Chondrocyte (in vitro differentiated cells): ENCODE measurements at regions not wholly inside any gene's neighbourhood (a gene's known extent, or its start where the extent isn't known, plus 50 kb on each side); places are given as distances from the start of the nearest gene placed in this dataset.

Experiments used
- DNase-seq: peaks from one replicate; pipeline ENCODE4 v3.0.0; 2021; ENCODE audit warnings: mixed read lengths, low spot score
- H3K27ac Mint-ChIP-seq: one replicate; pipeline ENCODE4 v1.8.0; 2021; ENCODE audit warnings: mild to moderate bottlenecking, moderate library complexity, mixed read lengths; ENCODE audit not compliant: unreplicated experiment
- H3K27me3 Mint-ChIP-seq: 2 replicates; pipeline ENCODE4 v1.8.0; 2021; ENCODE audit warnings: low read depth, mixed read lengths
- H3K36me3 Mint-ChIP-seq: 2 replicates; pipeline ENCODE4 v1.8.0; 2021; ENCODE audit warnings: low read depth, mixed read lengths
- H3K4me1 Mint-ChIP-seq: 2 replicates; pipeline ENCODE4 v1.8.0; 2021; ENCODE audit warnings: low read depth, mild to moderate bottlenecking, mixed read lengths
- H3K4me3 Mint-ChIP-seq: one replicate; pipeline ENCODE4 v1.8.0; 2021; ENCODE audit warnings: mild to moderate bottlenecking, moderate library complexity, mixed read lengths; ENCODE audit not compliant: unreplicated experiment
- H3K9me3 Mint-ChIP-seq: 2 replicates; pipeline ENCODE4 v1.8.0; 2021; ENCODE audit warnings: low read depth, mixed read lengths
- TF ChIP-seq, protein P1 (sequence below): fragments of 200-600 bp; sonication (generic); IDR thresholded peaks from 2 replicates; pipeline ENCODE4 v1.5.0; 2021; ENCODE audit warnings: antibody characterized with exemption, mild to moderate bottlenecking, moderate library complexity

DNA sequence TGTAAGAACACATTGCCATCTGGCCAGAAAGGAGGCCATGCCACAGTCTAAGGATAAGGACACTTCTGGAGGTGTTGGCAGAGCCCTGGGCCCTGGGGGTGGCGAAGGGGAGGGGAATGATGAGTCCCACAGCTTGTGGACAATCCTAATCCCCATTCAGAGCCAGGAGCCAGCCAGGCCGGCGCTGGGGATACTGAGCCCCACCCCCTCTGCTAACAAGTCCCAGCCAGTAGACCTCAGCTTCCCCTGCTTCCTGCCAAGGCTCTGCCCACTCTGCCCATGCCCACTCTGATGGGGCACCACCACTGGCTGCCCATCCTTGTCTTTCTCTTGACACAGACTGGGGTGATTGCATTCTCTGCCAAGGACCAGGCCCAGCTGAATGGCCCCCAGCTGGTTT, 71.9 kb downstream of the NAV1 start:
- peaks cover 4% of the 10 kb centered on the region for H3K36me3 Mint-ChIP-seq
- no peak for DNase-seq
- peaks cover 29% of the 10 kb centered on the region for H3K4me1 Mint-ChIP-seq
- TF ChIP-seq, protein P1, sequence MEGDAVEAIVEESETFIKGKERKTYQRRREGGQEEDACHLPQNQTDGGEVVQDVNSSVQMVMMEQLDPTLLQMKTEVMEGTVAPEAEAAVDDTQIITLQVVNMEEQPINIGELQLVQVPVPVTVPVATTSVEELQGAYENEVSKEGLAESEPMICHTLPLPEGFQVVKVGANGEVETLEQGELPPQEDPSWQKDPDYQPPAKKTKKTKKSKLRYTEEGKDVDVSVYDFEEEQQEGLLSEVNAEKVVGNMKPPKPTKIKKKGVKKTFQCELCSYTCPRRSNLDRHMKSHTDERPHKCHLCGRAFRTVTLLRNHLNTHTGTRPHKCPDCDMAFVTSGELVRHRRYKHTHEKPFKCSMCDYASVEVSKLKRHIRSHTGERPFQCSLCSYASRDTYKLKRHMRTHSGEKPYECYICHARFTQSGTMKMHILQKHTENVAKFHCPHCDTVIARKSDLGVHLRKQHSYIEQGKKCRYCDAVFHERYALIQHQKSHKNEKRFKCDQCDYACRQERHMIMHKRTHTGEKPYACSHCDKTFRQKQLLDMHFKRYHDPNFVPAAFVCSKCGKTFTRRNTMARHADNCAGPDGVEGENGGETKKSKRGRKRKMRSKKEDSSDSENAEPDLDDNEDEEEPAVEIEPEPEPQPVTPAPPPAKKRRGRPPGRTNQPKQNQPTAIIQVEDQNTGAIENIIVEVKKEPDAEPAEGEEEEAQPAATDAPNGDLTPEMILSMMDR: no peak
- no peaks in the 10 kb centered on the region for H3K9me3 Mint-ChIP-seq
- no peak overlapping the region for H3K4me3 Mint-ChIP-seq
- H3K27me3 Mint-ChIP-seq: no peaks in the 10 kb centered on the region
- no peak overlapping the region for H3K27ac Mint-ChIP-seq

DNA sequence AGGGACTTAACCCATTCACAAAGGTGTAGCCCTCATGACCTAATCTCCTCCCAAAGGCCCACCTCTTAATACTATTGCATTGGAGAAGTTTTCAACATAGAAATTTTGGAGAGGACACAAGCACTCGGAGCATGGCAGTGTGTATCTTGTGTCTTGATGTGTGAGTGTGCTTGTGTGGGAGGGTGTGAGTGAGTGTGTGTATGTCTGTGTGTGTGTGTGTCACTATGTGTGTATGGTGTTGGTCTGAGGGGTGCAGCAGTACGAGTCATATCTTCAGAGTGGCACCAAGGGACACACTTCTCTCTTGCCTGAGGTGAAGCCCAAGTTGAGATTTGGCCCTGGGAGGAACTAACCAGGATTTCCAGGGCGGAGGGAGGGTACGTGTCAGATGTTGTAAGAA, 73.7 kb downstream of the NAV1 start:
- Mint-ChIP-seq H3K9me3 (no peaks in the 10 kb centered on the region), H3K4me1 (peaks cover 25% of the 10 kb centered on the region), H3K27ac (no peak overlapping the region), H3K27me3 (no peaks in the 10 kb centered on the region), H3K4me3 (no peak overlapping the region), H3K36me3 (peaks cover 4% of the 10 kb centered on the region)
- TF ChIP-seq, protein P1: no peak
- no peak for DNase-seq

DNA sequence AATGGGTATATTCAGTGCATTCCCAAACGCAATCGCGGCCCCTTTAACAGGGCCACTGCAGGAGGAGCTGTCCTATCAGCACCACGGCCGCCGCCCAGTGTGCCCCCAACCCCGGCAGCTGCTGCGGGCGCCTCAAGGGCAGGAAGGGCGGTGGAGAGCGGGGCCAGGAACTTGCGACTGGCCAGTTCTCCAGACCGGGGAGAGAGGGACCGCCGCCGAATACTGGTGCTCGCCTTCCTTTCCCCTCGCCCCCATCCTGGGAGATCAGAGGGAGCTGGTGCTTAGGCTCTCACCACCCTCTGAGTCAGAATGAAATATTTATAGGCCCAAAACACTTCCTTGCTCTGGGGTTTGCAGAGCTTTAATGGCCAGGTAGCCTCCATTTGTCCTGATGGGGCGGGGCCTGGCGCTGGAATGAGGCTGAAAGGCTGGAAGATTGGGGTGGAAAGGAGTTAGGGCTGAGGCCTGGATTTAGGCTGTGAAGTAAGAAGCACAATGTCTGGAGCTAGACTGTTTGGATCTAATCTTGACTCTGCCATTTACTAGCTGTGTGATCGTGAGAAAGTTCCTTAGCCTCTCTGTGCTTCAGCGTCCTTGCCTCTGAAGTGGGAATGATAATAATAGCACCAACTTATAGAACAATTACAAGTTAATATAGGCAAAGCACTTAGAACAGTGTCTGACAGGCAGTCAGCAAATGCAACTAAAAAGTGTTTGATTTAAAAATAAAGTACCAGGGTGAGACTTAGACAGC, 75.5 kb downstream of the NAV1 start:
- Mint-ChIP-seq H3K9me3 (no peaks in the 10 kb centered on the region), H3K36me3 (peaks cover 4% of the 10 kb centered on the region), H3K4me1 (peaks cover 19% of the 10 kb centered on the region), H3K27me3 (no peaks in the 10 kb centered on the region), H3K27ac (no peak overlapping the region), H3K4me3 (no peak overlapping the region)
- TF ChIP-seq, protein P1: no peak
- DNase-seq: no peak

DNA sequence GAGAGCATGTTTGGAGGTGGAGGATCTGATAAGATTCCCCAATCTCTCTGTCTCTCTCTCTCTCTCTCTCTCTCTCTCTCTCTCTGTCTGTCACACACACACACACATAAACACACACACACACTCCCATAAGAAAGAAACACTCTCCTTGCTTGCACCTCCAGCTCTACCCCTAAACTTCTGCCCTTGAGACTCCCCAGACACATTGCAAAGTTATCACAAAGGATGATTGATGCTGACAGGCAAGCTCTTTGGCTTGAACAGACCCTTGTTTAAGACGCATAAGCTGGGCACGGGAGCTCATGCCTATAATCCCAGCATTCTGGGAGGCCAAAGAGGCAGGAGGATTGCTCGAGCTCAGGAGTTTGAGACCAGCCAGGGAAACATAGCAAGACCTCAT, 78.2 kb downstream of the NAV1 start:
- TF ChIP-seq, protein P1: no peak
- Mint-ChIP-seq H3K36me3 (peaks cover 2% of the 10 kb centered on the region), H3K9me3 (no peaks in the 10 kb centered on the region), H3K4me3 (no peak overlapping the region), H3K4me1 (peaks cover 32% of the 10 kb centered on the region), H3K27ac (no peak overlapping the region), H3K27me3 (no peaks in the 10 kb centered on the region)
- no peak for DNase-seq

DNA sequence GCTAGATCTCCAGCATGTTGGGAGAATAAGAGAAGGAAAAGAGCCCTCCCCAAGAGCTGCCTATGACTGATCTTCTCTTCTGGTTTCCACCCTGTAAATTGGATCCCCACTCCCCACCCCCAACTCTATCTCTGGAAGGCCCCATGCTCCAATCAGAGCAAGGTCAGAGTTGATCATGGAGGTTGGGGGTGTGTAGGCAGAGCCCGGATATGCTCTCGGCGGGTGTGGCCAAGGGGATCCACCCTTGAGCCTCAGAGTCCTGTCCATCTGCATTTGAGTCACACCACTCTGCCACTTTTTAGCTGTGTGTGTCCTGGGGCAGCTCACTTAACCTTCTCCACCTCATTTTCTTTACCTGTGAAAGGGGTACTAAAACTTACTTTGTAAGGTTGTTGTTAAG, 79.5 kb downstream of the NAV1 start:
- DNase-seq: no peak
- no peaks in the 10 kb centered on the region for H3K9me3 Mint-ChIP-seq
- no peak overlapping the region for H3K27ac Mint-ChIP-seq
- H3K27me3 Mint-ChIP-seq: no peaks in the 10 kb centered on the region
- TF ChIP-seq, protein P1: no peak
- no peak overlapping the region for H3K4me3 Mint-ChIP-seq
- peaks cover 32% of the 10 kb centered on the region for H3K4me1 Mint-ChIP-seq
- peaks cover 5% of the 10 kb centered on the region for H3K36me3 Mint-ChIP-seq
